ENCODE measurements at regions not wholly inside any gene's neighbourhood (a gene's known extent, or its start where the extent isn't known, plus 50 kb on each side); places are given as distances from the start of the nearest gene placed in this dataset.
A peak's percentile ranks its signal among the peaks of the same experiment; 100 is the strongest.

DNA sequence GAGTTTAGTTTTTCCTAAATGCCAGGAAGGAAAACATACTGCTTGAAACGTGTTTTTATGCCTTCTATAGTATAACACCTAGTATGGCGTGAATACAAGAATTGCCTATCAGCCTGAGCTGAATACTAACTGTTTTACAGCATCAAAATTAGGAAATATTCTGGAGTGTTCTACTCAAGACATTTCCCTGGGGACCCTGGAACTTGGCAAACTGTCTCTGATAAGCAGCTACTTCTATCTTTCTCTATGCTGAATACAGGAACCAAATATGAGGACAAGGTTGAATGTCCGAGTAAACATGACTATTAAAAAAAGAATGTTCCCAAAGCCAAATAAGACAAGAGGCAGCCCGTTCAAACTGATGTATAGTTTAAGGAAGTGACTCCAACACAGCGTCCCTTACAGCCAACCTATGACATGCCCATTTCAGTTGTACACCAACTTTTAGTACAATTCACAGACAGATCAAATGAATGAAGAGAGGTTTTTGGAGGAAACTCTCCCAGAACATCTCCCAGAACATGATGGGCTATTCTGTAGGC is 951.3 kb upstream of the ACVR2A start:
- no peak for DNase-seq (ENCODE audit: low read depth)
- H3K4me3 ChIP-seq (ENCODE audit: low read length): no peak overlapping the region
- TF ChIP-seq, protein P1, sequence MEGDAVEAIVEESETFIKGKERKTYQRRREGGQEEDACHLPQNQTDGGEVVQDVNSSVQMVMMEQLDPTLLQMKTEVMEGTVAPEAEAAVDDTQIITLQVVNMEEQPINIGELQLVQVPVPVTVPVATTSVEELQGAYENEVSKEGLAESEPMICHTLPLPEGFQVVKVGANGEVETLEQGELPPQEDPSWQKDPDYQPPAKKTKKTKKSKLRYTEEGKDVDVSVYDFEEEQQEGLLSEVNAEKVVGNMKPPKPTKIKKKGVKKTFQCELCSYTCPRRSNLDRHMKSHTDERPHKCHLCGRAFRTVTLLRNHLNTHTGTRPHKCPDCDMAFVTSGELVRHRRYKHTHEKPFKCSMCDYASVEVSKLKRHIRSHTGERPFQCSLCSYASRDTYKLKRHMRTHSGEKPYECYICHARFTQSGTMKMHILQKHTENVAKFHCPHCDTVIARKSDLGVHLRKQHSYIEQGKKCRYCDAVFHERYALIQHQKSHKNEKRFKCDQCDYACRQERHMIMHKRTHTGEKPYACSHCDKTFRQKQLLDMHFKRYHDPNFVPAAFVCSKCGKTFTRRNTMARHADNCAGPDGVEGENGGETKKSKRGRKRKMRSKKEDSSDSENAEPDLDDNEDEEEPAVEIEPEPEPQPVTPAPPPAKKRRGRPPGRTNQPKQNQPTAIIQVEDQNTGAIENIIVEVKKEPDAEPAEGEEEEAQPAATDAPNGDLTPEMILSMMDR (conservative IDR thresholded peaks at IDR 0.05; ENCODE audit: low read length): no peak

DNA sequence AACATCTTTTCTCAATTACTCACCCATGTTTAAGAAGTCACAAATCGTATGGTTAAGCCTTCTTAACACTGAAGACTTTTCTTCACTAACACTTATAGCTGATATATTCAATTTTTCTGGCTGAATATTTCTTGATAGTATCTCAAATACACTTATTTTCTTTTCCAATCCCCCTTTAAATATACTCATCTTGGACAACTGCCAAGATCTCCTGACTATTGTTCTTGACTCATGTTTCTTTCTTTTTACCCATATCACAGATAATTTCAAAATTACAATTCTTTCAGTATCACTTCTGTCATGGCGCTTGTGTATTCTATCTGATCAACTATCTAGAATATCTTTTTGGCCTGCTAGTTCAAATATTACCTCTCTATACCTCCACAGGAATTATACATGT is 954.3 kb upstream of the ACVR2A start:
- DNase-seq (ENCODE audit: low read depth): no peak
- TF ChIP-seq, protein P1 (conservative IDR thresholded peaks at IDR 0.05; ENCODE audit: low read length): no peak
- H3K4me3 ChIP-seq (ENCODE audit: low read length): no peak overlapping the region

DNA sequence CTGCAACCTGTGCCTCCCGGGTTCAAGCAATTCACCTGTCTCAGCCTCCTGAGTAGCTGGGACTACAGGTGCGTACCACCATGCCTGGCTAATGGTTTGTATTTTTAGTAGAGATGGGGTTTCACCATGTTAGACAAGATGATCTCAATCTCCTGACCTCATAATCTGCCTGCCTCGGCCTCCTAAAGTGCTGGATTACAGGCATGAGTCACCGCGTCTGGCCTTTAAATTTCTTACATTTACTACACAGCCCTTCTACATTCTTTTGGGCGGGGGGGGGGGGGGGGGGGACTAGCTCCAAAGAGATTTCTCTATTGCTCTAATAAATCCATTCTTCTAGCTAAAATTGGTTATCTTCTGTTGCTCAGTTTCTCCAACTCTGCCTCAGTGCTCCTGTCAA is 964.9 kb upstream of the ACVR2A start:
- no peak overlapping the region for H3K4me3 ChIP-seq (ENCODE audit: low read length)
- no peak for DNase-seq (ENCODE audit: low read depth)
- TF ChIP-seq, protein P1 (conservative IDR thresholded peaks at IDR 0.05; ENCODE audit: low read length): no peak

DNA sequence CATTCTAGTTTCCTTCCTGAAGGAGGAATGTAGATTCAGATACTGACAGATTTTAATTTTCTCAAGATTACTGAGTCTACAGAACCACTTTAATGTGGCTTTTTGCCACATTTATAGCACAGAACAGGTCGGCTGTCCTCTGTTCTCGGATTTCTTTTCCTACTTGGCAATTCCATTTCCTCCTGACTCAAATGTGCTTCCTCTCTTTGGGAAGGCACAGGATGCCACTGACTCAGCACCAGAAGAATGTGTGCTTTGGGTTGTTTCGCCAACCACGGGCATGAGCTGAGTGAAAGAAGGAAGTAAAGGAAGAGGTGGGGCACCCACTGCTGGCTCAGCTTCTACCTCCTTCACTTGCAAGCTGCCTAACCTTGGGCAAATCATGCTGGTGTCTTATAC is 970.6 kb upstream of the ACVR2A start:
- H3K4me3 ChIP-seq (ENCODE audit: low read length): no peak overlapping the region
- DNase-seq (ENCODE audit: low read depth): peak; percentile 28
- TF ChIP-seq, protein P1 (conservative IDR thresholded peaks at IDR 0.05; ENCODE audit: low read length): no peak

DNA sequence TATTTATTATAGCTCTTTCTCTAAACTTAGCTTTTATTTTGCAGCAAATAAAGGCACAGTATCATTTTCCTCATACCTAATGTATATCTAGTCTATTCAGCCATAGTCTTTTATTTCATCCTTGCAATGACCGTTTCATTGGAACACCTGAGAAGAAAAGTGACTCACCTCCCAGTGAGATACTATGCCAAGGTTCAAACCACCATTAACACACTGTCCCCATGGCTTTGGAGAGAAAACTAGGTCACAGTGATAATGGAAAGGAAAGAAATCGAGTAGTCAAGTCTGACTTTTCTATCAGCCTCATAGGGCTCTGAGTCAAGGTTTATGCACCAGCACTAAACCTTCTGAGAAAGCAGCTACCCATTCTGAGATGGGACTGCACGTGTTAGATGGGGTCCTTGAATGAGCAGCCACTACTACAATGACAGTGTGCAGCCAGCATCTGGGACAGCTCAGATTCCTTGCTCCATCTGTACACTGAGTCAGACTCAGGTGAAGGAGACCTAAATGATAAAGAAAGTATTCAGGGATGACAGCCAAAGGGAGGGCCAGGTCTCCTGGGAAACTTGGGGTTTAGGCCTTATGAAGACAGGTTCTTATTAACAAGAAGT is 971.1 kb upstream of the ACVR2A start:
- no peak for DNase-seq (ENCODE audit: low read depth)
- TF ChIP-seq, protein P1 (conservative IDR thresholded peaks at IDR 0.05; ENCODE audit: low read length): no peak
- H3K4me3 ChIP-seq (ENCODE audit: low read length): no peak overlapping the region

DNA sequence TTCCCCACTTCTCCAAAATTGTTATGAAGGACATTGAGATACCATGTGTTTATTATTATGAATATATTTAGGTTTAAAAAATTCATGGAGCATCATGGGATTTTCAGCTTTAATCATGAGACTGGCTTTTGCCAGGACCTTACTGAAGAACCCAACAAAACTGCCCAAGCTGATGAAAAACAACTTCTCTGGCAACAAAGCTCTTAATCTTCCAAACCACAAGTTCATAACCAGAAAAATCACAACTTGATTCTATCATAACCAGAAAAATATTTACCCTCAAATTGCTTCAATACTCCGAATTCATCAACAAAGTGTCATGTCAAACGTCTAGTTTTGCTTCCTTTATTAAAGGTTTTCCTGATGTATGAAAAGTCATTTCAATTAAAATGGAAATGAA is 971.8 kb upstream of the ACVR2A start:
- no peak overlapping the region for H3K4me3 ChIP-seq (ENCODE audit: low read length)
- TF ChIP-seq, protein P1 (conservative IDR thresholded peaks at IDR 0.05; ENCODE audit: low read length): no peak
- DNase-seq (ENCODE audit: low read depth): no peak

DNA sequence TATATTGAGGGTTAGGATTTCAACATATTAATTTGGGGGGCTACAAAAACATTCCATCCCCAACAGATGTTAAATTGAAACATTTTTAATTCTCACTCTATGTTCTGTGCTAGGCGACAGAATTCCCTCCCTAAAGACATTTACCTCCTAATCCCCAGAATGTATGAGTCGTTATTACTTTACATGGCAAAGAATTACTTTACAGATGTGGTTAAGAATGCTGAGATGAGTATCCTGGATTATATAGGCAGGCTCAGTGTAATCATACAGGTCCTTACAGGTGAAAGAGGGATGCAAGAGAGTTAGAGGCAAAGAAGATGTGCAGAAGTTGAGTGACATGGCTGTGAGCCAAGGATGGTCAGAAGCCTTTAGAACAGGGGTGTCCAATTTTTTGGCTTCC is 974.1 kb upstream of the ACVR2A start:
- H3K4me3 ChIP-seq (ENCODE audit: low read length): no peak overlapping the region
- DNase-seq (ENCODE audit: low read depth): no peak
- TF ChIP-seq, protein P1 (conservative IDR thresholded peaks at IDR 0.05; ENCODE audit: low read length): no peak
